Lower lobe of right lung (tissue), 2 donors: ENCODE measurements at regions not wholly inside any gene's neighbourhood (a gene's known extent, or its start where the extent isn't known, plus 50 kb on each side); places are given as distances from the start of the nearest gene placed in this dataset.

Source experiments
- ATAC-seq, 2 donors: fragments of 200-7000 bp; cut with Tn5 transposase; one replicate each; pipeline ENCODE4 v1.9.1; 2020 to 2022; ENCODE audit warnings: mild to moderate bottlenecking in 2 of 2, moderate library complexity in 2 of 2
- DNase-seq: peaks from one replicate; pipeline ENCODE4 v3.0.0-alpha.2; 2020
- H3K27ac ChIP-seq: fragments of 200-600 bp; one replicate; pipeline ENCODE4 v1.8.0; 2022
- H3K27me3 ChIP-seq: fragments of 200-600 bp; one replicate; pipeline ENCODE4 v1.8.0; 2022; ENCODE audit warnings: low read depth
- H3K36me3 ChIP-seq: fragments of 200-600 bp; one replicate; pipeline ENCODE4 v1.8.0; 2022; ENCODE audit warnings: mild to moderate bottlenecking
- H3K4me1 ChIP-seq: fragments of 200-600 bp; one replicate; pipeline ENCODE4 v1.8.0; 2022
- H3K4me3 ChIP-seq: fragments of 200-600 bp; one replicate; pipeline ENCODE4 v1.8.0; 2022; ENCODE audit warnings: mild to moderate bottlenecking
- H3K9me3 ChIP-seq: fragments of 200-600 bp; one replicate; pipeline ENCODE4 v1.8.0; 2022
- CTCF ChIP-seq: fragments of 200-600 bp; IDR thresholded peaks from one replicate; pipeline ENCODE4 v1.8.0; 2022; ENCODE audit warnings: antibody characterized with exemption, mild to moderate bottlenecking
- intact Hi-C: fragments of 100-400 bp; cut with DNase I; formaldehyde crosslinking; loops from one replicate; pipeline ENCODE4 v1.11.0; 2022
- donor health status: DM: no; HTN: yes; CAD: no; lungs with severe emphysema.

- intact Hi-C loops, result no loop called here
- H3K27ac ChIP-seq, result no peak overlapping the region
These were observed 118.4 kb downstream of the ARL4C start for GRCh38 chr2:234378440-234378839.

GRCh38 chr2:234377761-234378391 is 119.0 kb downstream of the ARL4C start:
- no peak for TF ChIP-seq CTCF
- Histone ChIP-seq H3K9me3 (no peaks in the 10 kb centered on the region), H3K27ac (no peak overlapping the region), H3K4me3 (no peak overlapping the region), H3K4me1 (no peaks in the 10 kb centered on the region), H3K36me3 (no peaks in the 10 kb centered on the region), H3K27me3 (no peaks in the 10 kb centered on the region)
- ATAC-seq, result no peak
- no peak for DNase-seq
- intact Hi-C loops, result no loop called here

More at GRCh38 chr2:234378440-234378839, 118.4 kb downstream of the ARL4C start:
- no peak overlapping the region for H3K4me3 ChIP-seq
- H3K27me3 ChIP-seq, result no peaks in the 10 kb centered on the region
- no peaks in the 10 kb centered on the region for H3K4me1 ChIP-seq
- H3K36me3 ChIP-seq, result no peaks in the 10 kb centered on the region
- no peak for TF ChIP-seq CTCF
- DNase-seq, result no peak
- H3K9me3 ChIP-seq, result no peaks in the 10 kb centered on the region
- ATAC-seq, result no peak

GRCh38 chr2:234376229-234376628 is 120.7 kb downstream of the ARL4C start:
- Histone ChIP-seq H3K9me3 (no peaks in the 10 kb centered on the region), H3K4me1 (no peaks in the 10 kb centered on the region), H3K4me3 (no peak overlapping the region), H3K36me3 (no peaks in the 10 kb centered on the region), H3K27me3 (no peaks in the 10 kb centered on the region), H3K27ac (no peak overlapping the region)
- no peak for DNase-seq
- no peak for TF ChIP-seq CTCF
- intact Hi-C loops, result no loop called here
- ATAC-seq, result no peak

GRCh38 chr2:234375176-234375880 is 121.6 kb downstream of the ARL4C start:
- no peak for TF ChIP-seq CTCF
- H3K4me1 ChIP-seq, result no peaks in the 10 kb centered on the region
- no peak overlapping the region for H3K4me3 ChIP-seq
- H3K36me3 ChIP-seq, result no peaks in the 10 kb centered on the region
- H3K9me3 ChIP-seq, result no peaks in the 10 kb centered on the region
- DNase-seq, result no peak
- ATAC-seq, result no peak
- H3K27ac ChIP-seq, result no peak overlapping the region
- intact Hi-C loops, result no loop called here
- H3K27me3 ChIP-seq, result no peaks in the 10 kb centered on the region

GRCh38 chr2:234374736-234375135 is 122.1 kb downstream of the ARL4C start:
- DNase-seq, result no peak
- TF ChIP-seq CTCF, result no peak

More at GRCh38 chr2:234374736-234375135, 122.1 kb downstream of the ARL4C start:
- no peaks in the 10 kb centered on the region for H3K9me3 ChIP-seq
- no peaks in the 10 kb centered on the region for H3K27me3 ChIP-seq
- intact Hi-C loops, result no loop called here
- H3K27ac ChIP-seq, result no peak overlapping the region
- H3K4me1 ChIP-seq, result no peaks in the 10 kb centered on the region
- no peak for ATAC-seq
- no peaks in the 10 kb centered on the region for H3K36me3 ChIP-seq
- no peak overlapping the region for H3K4me3 ChIP-seq
